Heart left ventricle (tissue), 13 donors: ENCODE measurements at regions not wholly inside any gene's neighbourhood (a gene's known extent, or its start where the extent isn't known, plus 50 kb on each side); places are given as distances from the start of the nearest gene placed in this dataset.

Experiments
- CTCF ChIP-seq, 12 donors: fragments of 200-600 bp; sonication (generic) in 4 of 12; IDR thresholded peaks; one replicate each; pipeline versions ENCODE4 v1.5.0 to v1.8.0; 2018 to 2022; ENCODE audit warnings: antibody characterized with exemption in 12 of 12, mild to moderate bottlenecking in 5 of 12
- POLR2A ChIP-seq, 2 donors: fragments of 450-650 bp; IDR thresholded peaks; one replicate each; pipeline ENCODE4 v1.6.1; 2017; ENCODE audit warnings: antibody characterized with exemption in 2 of 2, mild to moderate bottlenecking in 2 of 2, moderate library complexity in 2 of 2
- donor health status: ischemic (EF 13 %, LVEDD 7.1; RV severe dilation, severe dysfunction).
- donor health status: DM: no; HTN: yes; CAD: no.
- donor health status: DM: no; HTN: no; CAD: no.
- donor health status: ischemic (EF 25% LVEDD 6.9; RV normal size, moderate dysfunction).
- donor health status: ischemic (EF 25% LVEDD 5.7; RV mildly dilated, moderate dysfunction).
- donor health status: ischemic (EF 35%, LVEDD 5.7; RV mildly dilated, moderate dysfunction).
- donor health status: nonischemic (EF 11% LVEDD 7.7; RV severe dilation, severe dysfunction).
- donor health status: DM: yes; HTN: yes; CAD: no.
- donor health status: PGD.
- donor health status: ischemic (EF 29% LVEDD 5.4; RV normal size, mild dysfunction).
- donor health status: nonischemic (EF 23%, LVEDD 6.1; RV moderate dilation, normal function).

- TF ChIP-seq CTCF (IDR thresholded peaks at IDR 0.05) = no peak
- TF ChIP-seq POLR2A (IDR thresholded peaks at IDR 0.05) = no peak
These were observed 316.6 kb upstream of the CDH5 start for GRCh38 chr16:66049865-66050264.
